VCaP (cell line): ENCODE measurements at regions not wholly inside any gene's neighbourhood (a gene's known extent, or its start where the extent isn't known, plus 50 kb on each side); places are given as distances from the start of the nearest gene placed in this dataset.

Experiments used
- H3K27ac ChIP-seq: fragments of 450-650 bp; 2 replicates; pipeline ENCODE4 v1.5.1; 2017
- CTCF ChIP-seq: fragments of 450-650 bp; conservative IDR thresholded peaks from 2 replicates; pipeline ENCODE4 v1.5.1; 2017; ENCODE audit warnings: mild to moderate bottlenecking, moderate library complexity

DNA sequence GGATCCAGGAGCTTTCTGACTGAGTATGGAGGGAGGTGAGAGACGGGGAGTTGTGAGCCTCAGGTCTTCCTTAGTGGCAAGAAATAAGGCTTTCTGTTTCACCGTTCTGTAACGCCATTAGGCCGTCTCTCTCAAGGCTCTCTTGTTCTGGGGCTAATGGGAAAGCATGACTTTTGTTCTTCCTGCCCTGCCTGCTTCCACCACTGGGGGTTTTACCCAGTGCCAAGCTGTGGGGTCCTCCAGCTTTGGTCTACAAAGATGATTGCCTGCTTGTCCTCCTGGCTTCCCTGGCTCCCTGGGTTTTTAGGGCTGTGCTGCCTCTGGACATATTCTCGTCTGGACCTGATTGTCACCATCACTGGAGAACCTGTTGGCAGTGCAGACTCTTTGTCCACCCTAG, 74.8 kb upstream of the TINAGL1 start:
- no peak overlapping the region for H3K27ac ChIP-seq
- no peak for TF ChIP-seq CTCF

GRCh38 chr1:31502253-31502652, 74.1 kb upstream of the TINAGL1 start:
- no peak overlapping the region for H3K27ac ChIP-seq
- TF ChIP-seq CTCF, result no peak

DNA sequence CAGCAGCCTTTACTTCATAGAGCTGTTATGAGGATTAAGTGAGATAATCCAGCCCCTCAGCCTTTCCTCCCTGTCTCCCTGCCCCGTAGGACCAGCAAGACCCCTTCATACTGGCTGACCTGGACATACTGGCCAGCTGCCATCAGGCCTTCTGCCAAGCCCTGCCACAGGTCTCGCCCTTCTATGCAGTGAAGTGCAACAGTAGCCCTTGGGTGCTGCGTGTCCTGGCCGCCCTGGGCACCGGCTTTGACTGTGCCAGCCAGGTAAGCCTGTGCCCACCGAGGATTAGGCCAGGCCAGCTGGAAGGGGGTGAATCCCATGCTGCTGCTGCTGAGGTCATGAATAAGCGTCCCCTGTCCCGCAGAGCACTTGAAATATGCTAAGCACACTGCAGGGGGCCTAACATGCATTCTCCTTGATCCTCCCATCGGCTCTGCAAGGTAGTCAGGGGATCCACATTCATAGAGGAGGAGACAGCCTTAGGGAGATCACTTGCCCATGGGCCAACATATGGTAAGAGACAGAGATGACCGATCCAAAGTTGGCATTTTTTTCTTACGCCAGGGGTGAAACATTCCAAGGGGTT, 73.3 kb upstream of the TINAGL1 start:
- TF ChIP-seq CTCF, result no peak
- H3K27ac ChIP-seq, result no peak overlapping the region

DNA sequence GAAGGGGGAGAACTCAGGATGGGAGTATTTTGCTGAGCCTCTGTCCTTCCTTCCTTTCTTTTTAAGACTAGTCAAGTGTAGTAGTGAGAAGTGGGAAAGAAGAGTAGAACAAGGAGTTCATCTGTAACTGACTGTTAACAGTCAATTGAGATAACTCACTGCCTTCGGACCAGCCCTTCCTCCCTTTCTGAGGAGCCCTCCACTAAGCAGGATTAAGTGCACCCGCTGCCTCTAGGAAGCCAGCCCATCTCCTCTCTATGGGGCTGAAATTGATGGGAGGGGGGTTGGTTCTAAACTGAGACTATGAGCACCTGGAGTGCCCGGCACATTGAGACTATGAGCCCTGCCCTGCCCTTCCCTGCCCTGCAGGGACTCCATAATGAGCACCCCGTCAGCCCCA, 72.7 kb upstream of the TINAGL1 start:
- no peak overlapping the region for H3K27ac ChIP-seq
- no peak for TF ChIP-seq CTCF

GRCh38 chr1:31504001-31504400, 72.3 kb upstream of the TINAGL1 start:
- H3K27ac ChIP-seq, result no peak overlapping the region
- no peak for TF ChIP-seq CTCF

DNA sequence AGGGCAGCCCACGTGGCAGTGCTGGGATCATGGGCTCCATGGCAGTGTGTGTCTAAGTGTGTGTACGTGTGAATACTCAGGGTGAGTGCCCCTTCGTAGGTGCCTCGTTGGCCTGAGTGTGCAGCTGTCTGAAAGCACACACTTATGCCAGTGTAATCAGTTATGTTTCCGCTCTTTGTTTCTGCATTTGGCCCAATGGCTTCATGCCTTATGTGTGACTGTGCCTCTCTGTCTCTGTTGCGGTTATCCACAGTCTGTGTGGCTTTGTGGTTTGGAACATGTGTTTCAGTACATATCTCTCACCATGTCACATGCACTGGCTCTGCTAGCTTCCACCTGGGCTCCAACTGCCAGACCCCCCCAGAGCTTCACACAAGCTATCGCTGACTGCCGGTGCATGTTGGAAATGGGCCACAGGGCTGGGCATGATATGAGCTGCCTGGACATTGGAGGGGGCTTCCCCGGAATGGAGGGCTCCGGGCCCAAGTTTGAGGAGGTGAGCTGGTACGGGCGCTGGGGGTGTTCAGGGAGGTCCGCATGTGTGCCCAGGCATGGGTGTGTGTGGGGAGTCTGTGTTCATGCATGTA, 70.3 kb upstream of the TINAGL1 start:
- TF ChIP-seq CTCF, result no peak
- no peak overlapping the region for H3K27ac ChIP-seq

GRCh38 chr1:31507221-31507620, 69.1 kb upstream of the TINAGL1 start:
- TF ChIP-seq CTCF, result no peak
- H3K27ac ChIP-seq, result no peak overlapping the region
